B cell (primary cell): ENCODE measurements at regions not wholly inside any gene's neighbourhood (a gene's known extent, or its start where the extent isn't known, plus 50 kb on each side); places are given as distances from the start of the nearest gene placed in this dataset.

Experiments used
- CTCF ChIP-seq: fragments of 200-600 bp; IDR thresholded peaks from one replicate; pipeline ENCODE4 v1.8.0; 2022; ENCODE audit warnings: antibody characterized with exemption, mild to moderate bottlenecking
- EZH2 ChIP-seq: IDR thresholded peaks from 2 replicates; pipeline ENCODE4 v1.6.1; 2012; ENCODE audit warnings: borderline replicate concordance, low read depth, mild to moderate bottlenecking, moderate library complexity, low read length; ENCODE audit not compliant: insufficient read depth, poor library complexity, severe bottlenecking

- TF ChIP-seq CTCF (no peak), EZH2 (no peak)
Observed at GRCh38 chr2:114089636-114090319, 199.9 kb downstream of the ACTR3 start.
